ENCODE measurements at regions not wholly inside any gene's neighbourhood (a gene's known extent, or its start where the extent isn't known, plus 50 kb on each side); places are given as distances from the start of the nearest gene placed in this dataset.
A peak's percentile ranks its signal among the peaks of the same experiment; 100 is the strongest.

GRCh38 chr9:38305582-38305981 is 86.9 kb upstream of the ALDH1B1 start:
- Mint-ChIP-seq H3K9me3 (no peaks in the 10 kb centered on the region), H3K27me3 (peaks cover 7 to 10% of the 10 kb centered on the region in 2 donors), H3K36me3 (no peaks in the 10 kb centered on the region), H3K4me1 (no peaks in the 10 kb centered on the region), H3K4me3 (no peak overlapping the region), H3K27ac (no peak overlapping the region)
- ATAC-seq (replicated peaks), result no peak
- no peak for DNase-seq

DNA sequence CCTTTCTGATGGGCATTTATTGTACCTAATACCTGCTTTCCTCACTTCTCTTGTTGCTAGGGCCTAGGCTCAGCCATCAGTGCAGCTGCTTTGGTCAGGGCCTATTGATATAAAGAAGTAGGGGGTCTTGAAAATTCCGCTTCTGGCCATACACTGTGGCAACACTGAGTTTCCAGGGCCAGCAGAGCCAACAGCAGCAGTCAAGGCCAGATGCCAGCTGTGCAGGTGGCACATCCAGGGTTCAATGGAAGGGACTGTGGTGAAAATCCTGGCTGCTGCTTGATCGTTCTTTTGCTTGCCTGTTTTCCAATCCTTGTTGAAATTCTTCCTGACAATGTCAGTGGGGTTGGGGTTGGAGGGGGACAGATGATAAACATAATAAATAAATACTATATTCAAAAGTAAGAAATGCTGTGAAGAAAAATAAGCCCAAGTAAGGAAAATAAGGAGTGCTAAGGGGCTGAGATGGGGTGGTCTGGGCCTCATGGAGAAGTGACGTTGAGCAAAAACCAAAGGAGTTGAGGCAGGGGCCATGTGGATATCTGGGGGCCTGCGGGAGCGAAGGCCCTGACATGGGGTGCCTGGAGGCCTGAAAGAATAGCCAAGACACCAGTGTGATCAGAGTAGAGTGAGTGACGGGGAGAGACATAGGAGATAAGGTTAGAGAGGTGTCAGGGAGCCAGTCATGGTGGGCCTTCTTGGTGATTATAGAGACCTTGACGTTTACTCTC is 91.0 kb upstream of the ALDH1B1 start:
- H3K27ac Mint-ChIP-seq, result no peak overlapping the region
- DNase-seq, result no peak
- no peaks in the 10 kb centered on the region for H3K36me3 Mint-ChIP-seq
- no peak overlapping the region for H3K4me3 Mint-ChIP-seq
- H3K9me3 Mint-ChIP-seq, result no peaks in the 10 kb centered on the region
- no peak for ATAC-seq (replicated peaks)
- H3K4me1 Mint-ChIP-seq, result no peaks in the 10 kb centered on the region
- H3K27me3 Mint-ChIP-seq, result peaks cover 5 to 7% of the 10 kb centered on the region in 2 donors

- DNase-seq (no peak), ATAC-seq (replicated peaks) (no peak)
- Mint-ChIP-seq H3K4me1 (no peaks in the 10 kb centered on the region), H3K4me3 (no peak overlapping the region), H3K9me3 (no peaks in the 10 kb centered on the region), H3K27ac (no peak overlapping the region), H3K36me3 (no peaks in the 10 kb centered on the region), H3K27me3 (peaks cover 0 to 12% of the 10 kb centered on the region in 2 donors)
These were observed 92.6 kb upstream of the ALDH1B1 start for GRCh38 chr9:38299856-38300255.

GRCh38 chr9:38298904-38299303 is 93.6 kb upstream of the ALDH1B1 start:
- Mint-ChIP-seq H3K4me1 (no peaks in the 10 kb centered on the region), H3K4me3 (no peak overlapping the region), H3K36me3 (no peaks in the 10 kb centered on the region), H3K27me3 (peaks cover 0 to 12% of the 10 kb centered on the region in 2 donors), H3K9me3 (no peaks in the 10 kb centered on the region), H3K27ac (no peak overlapping the region)
- DNase-seq (no peak), ATAC-seq (replicated peaks) (no peak)

DNA sequence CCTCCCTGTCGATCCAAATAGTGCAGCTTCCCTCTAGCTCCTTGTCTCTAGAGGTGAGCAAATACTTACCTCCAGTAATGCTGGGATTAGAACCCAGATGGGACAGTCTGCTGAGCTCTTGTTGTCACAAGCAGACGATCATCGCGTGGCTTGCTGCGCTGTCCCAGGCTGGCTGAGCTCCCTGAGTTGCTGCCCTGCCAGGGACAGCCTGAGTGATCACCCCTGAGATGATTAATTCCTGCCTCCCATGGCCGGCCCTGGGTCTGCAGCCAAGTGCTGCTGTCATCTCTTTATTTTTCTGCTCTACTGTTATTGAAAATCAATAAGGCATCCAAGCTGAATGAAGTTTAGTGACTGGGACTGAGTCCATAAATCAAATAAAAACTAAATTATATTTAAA is 94.0 kb upstream of the ALDH1B1 start:
- H3K4me1 Mint-ChIP-seq, result no peaks in the 10 kb centered on the region
- H3K36me3 Mint-ChIP-seq, result no peaks in the 10 kb centered on the region
- H3K27ac Mint-ChIP-seq, result no peak overlapping the region
- no peaks in the 10 kb centered on the region for H3K9me3 Mint-ChIP-seq
- H3K4me3 Mint-ChIP-seq, result no peak overlapping the region
- no peak for ATAC-seq (replicated peaks)
- peaks cover 0 to 12% of the 10 kb centered on the region in 2 donors for H3K27me3 Mint-ChIP-seq
- no peak for DNase-seq

GRCh38 chr9:38296807-38297206 is 95.7 kb upstream of the ALDH1B1 start:
- H3K9me3 Mint-ChIP-seq, result no peaks in the 10 kb centered on the region
- no peak for DNase-seq
- no peak for ATAC-seq (replicated peaks)
- H3K4me1 Mint-ChIP-seq, result no peaks in the 10 kb centered on the region
- no peak overlapping the region for H3K4me3 Mint-ChIP-seq
- H3K36me3 Mint-ChIP-seq, result no peaks in the 10 kb centered on the region
- no peak overlapping the region for H3K27ac Mint-ChIP-seq
- peaks cover 0 to 7% of the 10 kb centered on the region in 2 donors for H3K27me3 Mint-ChIP-seq

- no peak for ATAC-seq (replicated peaks)
- no peaks in the 10 kb centered on the region for H3K9me3 Mint-ChIP-seq
- no peaks in the 10 kb centered on the region for H3K36me3 Mint-ChIP-seq
- H3K4me3 Mint-ChIP-seq, result no peak overlapping the region
- no peak overlapping the region for H3K27ac Mint-ChIP-seq
- peaks cover 0 to 4% of the 10 kb centered on the region in 2 donors for H3K27me3 Mint-ChIP-seq
- DNase-seq, result no peak
- no peaks in the 10 kb centered on the region for H3K4me1 Mint-ChIP-seq
These were observed 96.7 kb upstream of the ALDH1B1 start for GRCh38 chr9:38295764-38296163.

DNA sequence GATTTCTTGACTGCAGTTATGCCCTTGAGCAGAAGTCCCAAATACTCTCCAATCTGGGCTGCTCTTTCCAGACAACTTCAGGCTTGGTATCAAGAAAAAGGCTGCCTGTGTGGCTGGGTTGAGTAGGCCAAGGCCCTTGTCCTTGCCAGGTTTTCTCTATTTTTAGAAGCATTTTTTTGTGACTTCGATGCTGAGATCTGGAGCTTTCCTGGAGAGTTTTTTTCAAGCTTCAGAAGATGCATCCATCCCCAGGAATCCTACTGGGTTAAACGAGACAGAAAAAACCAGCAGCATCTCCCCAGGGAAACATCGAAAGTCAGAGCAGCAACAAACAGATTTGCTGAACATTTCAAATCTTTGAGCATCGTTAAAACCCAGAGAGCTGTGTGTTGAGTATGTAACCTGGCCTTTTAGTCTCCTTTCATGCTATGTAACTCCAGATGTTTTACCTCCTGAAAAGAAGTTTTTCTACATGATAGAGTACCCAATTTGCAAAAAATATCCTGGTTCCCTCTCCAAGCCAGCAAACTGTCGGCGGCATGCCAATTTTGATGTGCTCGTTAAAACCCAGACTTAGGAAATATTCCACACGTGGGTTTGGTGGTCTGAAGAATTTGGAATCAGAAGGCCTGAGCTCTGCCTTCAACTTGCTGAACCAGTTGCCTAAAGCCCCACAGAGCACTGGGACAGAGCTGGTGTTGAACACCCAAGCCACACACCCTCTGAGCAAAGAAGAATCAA is 98.1 kb upstream of the ALDH1B1 start:
- H3K27me3 Mint-ChIP-seq, result peaks cover 0 to 4% of the 10 kb centered on the region in 2 donors
- no peaks in the 10 kb centered on the region for H3K36me3 Mint-ChIP-seq
- H3K4me1 Mint-ChIP-seq, result no peaks in the 10 kb centered on the region
- H3K9me3 Mint-ChIP-seq, result no peaks in the 10 kb centered on the region
- DNase-seq, result no peak
- no peak overlapping the region for H3K4me3 Mint-ChIP-seq
- no peak for ATAC-seq (replicated peaks)
- no peak overlapping the region for H3K27ac Mint-ChIP-seq

DNA sequence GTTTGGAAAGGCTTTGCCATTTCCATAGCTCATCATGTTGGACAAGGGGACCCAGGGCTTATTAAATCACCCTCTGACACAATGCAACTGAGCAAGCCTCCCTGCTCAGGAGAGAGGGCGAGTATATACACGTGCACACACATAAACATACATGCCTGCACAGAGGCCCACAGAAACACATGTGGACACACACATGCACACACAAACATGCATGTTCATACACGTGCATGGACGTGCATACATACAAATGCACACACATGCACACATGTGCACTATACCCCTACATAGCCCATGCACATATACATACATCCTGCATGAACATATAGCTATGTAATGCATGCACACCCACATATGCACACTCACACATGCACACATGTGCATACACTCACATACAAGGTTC is 99.5 kb upstream of the ALDH1B1 start:
- Mint-ChIP-seq H3K9me3 (no peaks in the 10 kb centered on the region), H3K27ac (no peak overlapping the region), H3K27me3 (peaks cover 0 to 4% of the 10 kb centered on the region in 2 donors), H3K36me3 (no peaks in the 10 kb centered on the region), H3K4me3 (no peak overlapping the region), H3K4me1 (no peaks in the 10 kb centered on the region)
- ATAC-seq (replicated peaks) (no peak), DNase-seq (no peak)

GRCh38 chr9:38292480-38292879 is 100.0 kb upstream of the ALDH1B1 start:
- H3K36me3 Mint-ChIP-seq, result no peaks in the 10 kb centered on the region
- peaks cover 0 to 4% of the 10 kb centered on the region in 2 donors for H3K27me3 Mint-ChIP-seq
- DNase-seq (no peak), ATAC-seq (replicated peaks) (no peak)
- H3K4me3 Mint-ChIP-seq, result no peak overlapping the region
- no peaks in the 10 kb centered on the region for H3K9me3 Mint-ChIP-seq
- no peaks in the 10 kb centered on the region for H3K4me1 Mint-ChIP-seq
- no peak overlapping the region for H3K27ac Mint-ChIP-seq

DNA sequence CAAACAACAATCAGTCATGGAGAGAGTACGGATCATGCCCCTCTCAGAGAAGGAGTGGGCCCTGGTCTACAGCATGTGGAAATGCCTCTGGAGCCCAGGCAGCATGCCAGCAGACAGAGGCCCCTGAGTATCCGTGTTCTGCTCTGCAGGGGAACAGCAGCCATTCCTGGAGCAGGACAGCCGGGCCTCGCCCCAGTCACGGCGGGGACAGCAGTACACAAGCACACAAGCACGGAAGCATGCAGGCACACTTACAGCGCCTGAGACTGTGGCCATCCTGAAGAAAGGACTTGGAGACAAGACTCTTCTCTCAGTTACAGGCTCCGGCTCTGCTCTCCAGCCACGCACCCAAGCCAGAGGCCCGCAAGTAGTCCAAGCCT is 102.6 kb upstream of the ALDH1B1 start:
- ATAC-seq (replicated peaks) (no peak), DNase-seq (no peak)
- H3K9me3 Mint-ChIP-seq, result no peaks in the 10 kb centered on the region
- no peaks in the 10 kb centered on the region for H3K27me3 Mint-ChIP-seq
- no peaks in the 10 kb centered on the region for H3K36me3 Mint-ChIP-seq
- H3K4me3 Mint-ChIP-seq, result no peak overlapping the region
- H3K27ac Mint-ChIP-seq, result no peak overlapping the region
- no peaks in the 10 kb centered on the region for H3K4me1 Mint-ChIP-seq

DNA sequence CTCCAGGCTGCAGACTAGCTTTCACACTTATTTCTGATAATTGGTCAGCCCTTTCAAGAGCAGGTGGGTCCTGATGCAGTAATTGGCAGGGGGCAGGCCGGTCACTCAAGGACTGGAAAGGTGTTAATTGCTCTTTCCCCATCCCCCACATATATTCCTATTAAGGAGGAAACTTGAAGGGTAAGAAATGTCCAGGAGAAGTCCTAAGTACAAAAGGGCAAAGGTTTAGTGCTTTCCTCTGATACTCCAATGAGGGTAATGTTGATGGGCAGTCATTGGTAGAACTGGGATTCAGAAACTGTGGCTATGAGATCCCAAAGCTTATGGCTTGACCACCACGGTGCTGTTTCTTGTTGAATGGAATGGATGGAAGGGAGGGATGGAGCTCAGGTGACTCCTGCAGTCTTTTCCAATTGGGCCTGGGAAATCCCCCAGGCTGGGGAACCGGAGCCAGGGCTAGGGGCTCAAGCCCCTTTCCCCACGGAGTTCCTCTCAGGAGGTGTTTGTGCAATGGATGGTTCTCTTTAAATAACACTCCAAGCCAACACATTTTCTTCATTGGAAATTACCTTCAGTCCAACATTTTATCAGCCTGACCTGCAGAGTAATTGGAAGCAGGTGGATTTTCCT is 103.2 kb upstream of the ALDH1B1 start:
- no peaks in the 10 kb centered on the region for H3K9me3 Mint-ChIP-seq
- H3K4me3 Mint-ChIP-seq, result no peak overlapping the region
- H3K27me3 Mint-ChIP-seq, result no peaks in the 10 kb centered on the region
- no peaks in the 10 kb centered on the region for H3K4me1 Mint-ChIP-seq
- H3K27ac Mint-ChIP-seq, result no peak overlapping the region
- no peaks in the 10 kb centered on the region for H3K36me3 Mint-ChIP-seq
- ATAC-seq (replicated peaks) (no peak), DNase-seq (no peak)

DNA sequence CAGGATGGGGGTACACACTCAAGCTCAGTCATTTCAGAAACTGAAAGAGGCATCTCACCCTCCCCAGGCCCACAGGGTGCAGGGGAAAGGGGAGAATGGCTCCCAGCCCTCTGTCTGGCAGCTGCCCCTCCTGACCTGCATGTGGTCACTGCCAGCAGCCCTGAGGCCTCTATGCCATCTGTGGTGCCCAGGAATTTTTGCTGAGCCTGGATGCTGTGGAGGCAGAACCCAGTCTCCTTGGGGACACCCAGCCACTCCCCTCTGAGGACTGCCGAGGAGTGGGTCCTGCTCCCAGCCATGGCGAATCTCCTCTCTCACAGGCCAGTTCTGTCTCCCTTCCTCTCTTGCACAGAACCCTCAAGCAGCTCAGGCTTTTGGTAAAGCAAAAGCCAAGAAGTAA is 104.0 kb upstream of the ALDH1B1 start:
- H3K4me1 Mint-ChIP-seq, result no peaks in the 10 kb centered on the region
- no peaks in the 10 kb centered on the region for H3K9me3 Mint-ChIP-seq
- no peaks in the 10 kb centered on the region for H3K27me3 Mint-ChIP-seq
- H3K27ac Mint-ChIP-seq, result no peak overlapping the region
- DNase-seq (no peak), ATAC-seq (replicated peaks) (no peak)
- no peak overlapping the region for H3K4me3 Mint-ChIP-seq
- H3K36me3 Mint-ChIP-seq, result no peaks in the 10 kb centered on the region

- no peak for DNase-seq
- no peaks in the 10 kb centered on the region for H3K9me3 Mint-ChIP-seq
These were observed 105.0 kb upstream of the ALDH1B1 start for GRCh38 chr9:38287420-38287985.

DNA sequence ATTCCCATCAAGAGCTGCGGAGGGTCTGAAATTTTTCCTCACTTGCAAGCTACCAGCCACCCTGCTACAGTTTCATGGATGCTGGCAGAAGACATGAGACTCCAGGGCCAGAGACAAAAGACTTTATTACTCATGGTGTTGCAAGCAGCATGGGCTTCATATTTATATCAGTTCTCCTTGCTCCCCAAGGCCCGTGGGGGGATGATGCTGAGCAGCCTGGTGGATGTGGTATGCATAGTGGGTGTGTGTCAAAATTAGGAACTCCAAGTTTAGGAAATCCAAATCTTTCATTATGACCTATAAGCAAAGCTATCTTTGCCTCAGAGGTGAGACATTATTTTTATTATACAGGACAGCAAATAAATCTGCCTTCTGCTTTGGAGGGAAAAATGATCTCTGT is 105.7 kb upstream of the ALDH1B1 start:
- DNase-seq (no peak), ATAC-seq (replicated peaks) (no peak)
- no peaks in the 10 kb centered on the region for H3K4me1 Mint-ChIP-seq
- H3K27ac Mint-ChIP-seq, result no peak overlapping the region
- peaks cover 5 to 6% of the 10 kb centered on the region in 2 donors for H3K27me3 Mint-ChIP-seq
- H3K4me3 Mint-ChIP-seq, result no peak overlapping the region
- no peaks in the 10 kb centered on the region for H3K36me3 Mint-ChIP-seq
- no peaks in the 10 kb centered on the region for H3K9me3 Mint-ChIP-seq

More at GRCh38 chr9:38287420-38287985, 105.0 kb upstream of the ALDH1B1 start:
- ATAC-seq (replicated peaks), result peak; percentile 31 to 41
- Mint-ChIP-seq H3K27me3 (no peaks in the 10 kb centered on the region), H3K36me3 (no peaks in the 10 kb centered on the region), H3K27ac (no peak overlapping the region), H3K4me3 (no peak overlapping the region), H3K4me1 (no peaks in the 10 kb centered on the region)

Measured in stimulated activated naive B cell treated with anti-CD40 and anti-IgM and Interleukin-4, amounts not matched to agents 10 μg/mL and 1 μg/mL and 100 μg/mL, for 72 hours (primary cell).